ENCODE measurements at regions not wholly inside any gene's neighbourhood (a gene's known extent, or its start where the extent isn't known, plus 50 kb on each side); places are given as distances from the start of the nearest gene placed in this dataset.

DNA sequence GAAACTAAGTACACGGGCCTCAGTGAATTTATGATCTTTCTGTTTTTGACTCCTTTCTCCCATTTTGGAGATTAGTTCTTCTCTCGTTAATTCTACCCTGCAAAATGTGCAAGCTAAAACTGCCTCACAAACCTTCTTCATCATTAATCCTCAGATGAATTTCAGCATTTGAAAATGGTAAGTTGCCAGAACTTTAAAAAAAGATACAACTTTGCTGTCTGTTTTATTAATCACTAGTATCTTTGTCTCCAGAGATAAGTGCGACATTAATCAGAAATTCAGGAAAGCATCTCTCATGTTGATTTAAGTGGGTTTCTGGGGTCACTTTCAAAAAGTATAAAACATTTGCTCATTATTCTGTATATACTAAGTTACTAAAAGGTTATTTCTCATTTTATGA is 227.0 kb upstream of the RXFP2 start:
- Histone ChIP-seq H3K9me3 (no peaks in the 10 kb centered on the region), H3K27ac (no peak overlapping the region), H3K36me3 (no peaks in the 10 kb centered on the region), H3K4me1 (no peaks in the 10 kb centered on the region), H3K9ac (ENCODE audit: low read depth in 2 of 2, low read length in 2 of 2) (no peak overlapping the region), H3K27me3 (no peaks in the 10 kb centered on the region), H3K4me3 (no peak overlapping the region)
- no peak for TF ChIP-seq CTCF (IDR thresholded peaks at IDR 0.05)
- DNase-seq: no peak
- intact Hi-C loops (cut with DNase I): no loop called here

DNA sequence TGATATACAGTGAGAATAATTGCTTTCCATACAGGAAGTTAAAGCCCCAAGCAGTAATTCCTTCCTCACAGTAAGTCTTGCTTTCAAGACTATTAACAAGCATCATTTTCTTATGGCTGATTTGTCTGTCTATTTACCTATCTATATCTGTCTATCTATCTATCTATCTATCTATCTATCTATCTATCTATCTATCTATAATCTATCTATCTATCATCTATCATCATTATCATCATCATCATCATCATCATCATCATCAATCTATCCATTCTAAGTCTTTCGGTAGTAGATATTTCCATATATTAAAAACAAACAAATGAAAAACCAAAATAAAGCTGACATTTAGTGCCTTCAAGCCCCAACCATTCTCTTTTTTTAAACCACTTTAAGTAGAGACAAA is 224.4 kb upstream of the RXFP2 start:
- Histone ChIP-seq H3K9ac (ENCODE audit: low read depth in 2 of 2, low read length in 2 of 2) (no peak overlapping the region), H3K36me3 (no peaks in the 10 kb centered on the region), H3K27ac (no peak overlapping the region), H3K4me3 (no peak overlapping the region), H3K9me3 (no peaks in the 10 kb centered on the region), H3K4me1 (no peaks in the 10 kb centered on the region), H3K27me3 (no peaks in the 10 kb centered on the region)
- DNase-seq: no peak
- intact Hi-C loops (cut with DNase I): no loop called here
- TF ChIP-seq CTCF (IDR thresholded peaks at IDR 0.05): no peak

GRCh38 chr13:31515427-31515826 is 223.9 kb upstream of the RXFP2 start:
- Histone ChIP-seq H3K4me3 (no peak overlapping the region), H3K4me1 (no peaks in the 10 kb centered on the region), H3K27ac (no peak overlapping the region), H3K9me3 (no peaks in the 10 kb centered on the region), H3K9ac (ENCODE audit: low read depth in 2 of 2, low read length in 2 of 2) (no peak overlapping the region), H3K27me3 (no peaks in the 10 kb centered on the region), H3K36me3 (no peaks in the 10 kb centered on the region)
- no peak for DNase-seq
- intact Hi-C loops (cut with DNase I): no loop called here
- no peak for TF ChIP-seq CTCF (IDR thresholded peaks at IDR 0.05)

DNA sequence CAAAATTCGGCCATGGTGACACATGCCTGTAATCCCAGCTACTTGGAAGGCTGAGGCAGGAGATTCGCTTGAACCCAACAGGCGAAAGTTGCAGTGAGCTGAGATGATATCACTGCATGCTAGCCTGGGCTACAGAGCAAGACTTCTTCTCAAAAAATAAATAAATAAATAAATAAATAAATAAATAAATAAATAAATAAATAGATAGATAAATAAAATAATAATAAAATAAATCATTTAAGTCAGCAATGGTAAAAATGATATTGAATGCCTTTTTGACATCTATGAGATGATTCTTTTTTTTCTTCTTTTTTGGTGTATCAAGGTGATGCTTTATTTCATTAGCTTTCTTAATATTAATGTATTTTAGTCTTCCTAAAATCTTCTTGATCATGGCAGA is 221.7 kb upstream of the RXFP2 start:
- intact Hi-C loops (cut with DNase I): no loop called here
- Histone ChIP-seq H3K36me3 (no peaks in the 10 kb centered on the region), H3K27ac (no peak overlapping the region), H3K9me3 (no peaks in the 10 kb centered on the region), H3K4me3 (no peak overlapping the region), H3K27me3 (no peaks in the 10 kb centered on the region), H3K9ac (ENCODE audit: low read depth in 2 of 2, low read length in 2 of 2) (no peak overlapping the region), H3K4me1 (no peaks in the 10 kb centered on the region)
- no peak for TF ChIP-seq CTCF (IDR thresholded peaks at IDR 0.05)
- no peak for DNase-seq

DNA sequence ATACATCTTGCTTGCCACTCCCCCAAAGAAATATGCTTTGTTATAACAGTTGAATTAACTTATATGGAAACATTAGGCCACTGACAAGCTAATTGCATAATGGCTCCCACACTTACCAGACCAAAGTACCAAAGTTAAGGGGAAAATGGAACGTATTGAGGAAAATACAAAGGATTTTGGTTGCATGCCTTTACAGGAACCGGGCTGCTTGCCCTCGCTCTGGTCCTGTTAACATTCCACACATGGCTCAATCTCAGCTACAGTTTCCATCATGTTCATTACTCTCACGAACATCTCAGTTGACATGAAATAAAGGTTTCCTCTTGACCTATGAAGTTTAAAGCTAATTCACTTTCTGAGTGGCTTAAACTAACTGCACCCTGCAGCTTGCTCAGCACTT is 220.7 kb upstream of the RXFP2 start:
- H3K9me3 ChIP-seq: no peaks in the 10 kb centered on the region
- no peak for DNase-seq
- no peak overlapping the region for H3K27ac ChIP-seq
- no peak for TF ChIP-seq CTCF (IDR thresholded peaks at IDR 0.05)
- H3K36me3 ChIP-seq: no peaks in the 10 kb centered on the region
- no peaks in the 10 kb centered on the region for H3K27me3 ChIP-seq
- H3K9ac ChIP-seq (ENCODE audit: low read depth in 2 of 2, low read length in 2 of 2): no peak overlapping the region
- no peaks in the 10 kb centered on the region for H3K4me1 ChIP-seq
- H3K4me3 ChIP-seq: no peak overlapping the region
- intact Hi-C loops (cut with DNase I): no loop called here

DNA sequence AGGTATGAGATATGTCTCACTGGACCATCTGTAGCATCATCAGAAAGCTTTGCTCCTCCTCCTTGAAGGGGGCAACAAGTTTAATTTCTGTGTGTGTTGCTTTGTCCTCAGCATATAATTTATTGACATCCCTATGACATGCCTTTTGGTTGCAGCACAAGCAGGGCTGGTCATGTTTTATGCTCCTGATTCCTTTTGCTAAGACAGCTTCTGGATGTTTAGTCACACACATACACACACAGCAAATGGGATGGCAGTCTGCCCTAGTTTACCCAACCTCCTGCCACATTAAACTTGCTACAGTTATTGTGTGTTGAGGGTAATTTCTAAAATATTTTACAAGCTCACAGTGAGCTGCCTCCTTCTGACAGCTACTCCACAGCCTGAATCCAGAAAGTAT is 217.9 kb upstream of the RXFP2 start:
- DNase-seq: no peak
- Histone ChIP-seq H3K27ac (no peak overlapping the region), H3K4me1 (no peaks in the 10 kb centered on the region), H3K4me3 (no peak overlapping the region), H3K9ac (ENCODE audit: low read depth in 2 of 2, low read length in 2 of 2) (no peak overlapping the region), H3K27me3 (no peaks in the 10 kb centered on the region), H3K36me3 (no peaks in the 10 kb centered on the region), H3K9me3 (no peaks in the 10 kb centered on the region)
- TF ChIP-seq CTCF (IDR thresholded peaks at IDR 0.05): no peak
- intact Hi-C loops (cut with DNase I): no loop called here

All from colonic mucosa (tissue), 4 donors.